ENCODE measurements at regions not wholly inside any gene's neighbourhood (a gene's known extent, or its start where the extent isn't known, plus 50 kb on each side); places are given as distances from the start of the nearest gene placed in this dataset.

- H3K4me3 ChIP-seq (ENCODE audit: low read depth, low read length), result no peak overlapping the region
- POLR2A ChIA-PET, result no interaction called here
- CTCF ChIA-PET, result interaction anchor here (0.6 to 0.7 kb wide), 3 partner anchors 32 to 272 kb away, joined by 3 to 4 read pairs (median 3); no protein-coding TSS in a partner anchor
- H3K36me3 ChIP-seq (ENCODE audit: control insufficient read depth in 2 of 2, insufficient read depth in 1 of 2, low read length in 2 of 2), result no peaks in the 10 kb centered on the region
- H3K9me3 ChIP-seq (ENCODE audit: control insufficient read depth, insufficient read depth, low read depth, low read length), result no peaks in the 10 kb centered on the region
- TF ChIP-seq ATF2 (tag by site-specific recombination; IDR thresholded peaks at IDR 0.05; ENCODE audit: low read depth), result no peak
- TF ChIP-seq ZNF629 (tag by site-specific recombination; IDR thresholded peaks at IDR 0.05), result no peak
- no peak for TF ChIP-seq ZNF768 (tag by site-specific recombination; IDR thresholded peaks at IDR 0.05)
- TF ChIP-seq ZNF571 (tag by site-specific recombination; IDR thresholded peaks at IDR 0.05), result no peak
- TF ChIP-seq KLF9 (tag by site-specific recombination; IDR thresholded peaks at IDR 0.05; ENCODE audit: low read depth), result no peak
- no peak for TF ChIP-seq ZNF155 (tag by site-specific recombination; IDR thresholded peaks at IDR 0.05)
- no peak for TF ChIP-seq SP7 (tag by site-specific recombination; IDR thresholded peaks at IDR 0.05)
- TF ChIP-seq ZNF138 (tag by site-specific recombination; IDR thresholded peaks at IDR 0.05; ENCODE audit: borderline replicate concordance), result no peak
- TF ChIP-seq ZSCAN4 (tag by site-specific recombination; IDR thresholded peaks at IDR 0.05), result no peak
- TF ChIP-seq ZNF513 (tag by site-specific recombination; IDR thresholded peaks at IDR 0.05), result no peak
- no peak for TF ChIP-seq FEZF1 (tag by site-specific recombination; IDR thresholded peaks at IDR 0.05)
- no peaks in the 10 kb centered on the region for H3K4me1 ChIP-seq (ENCODE audit: control insufficient read depth, insufficient read depth, low read length)
- H3K27ac ChIP-seq (ENCODE audit: extremely low read depth, low read depth, low read length), result no peak overlapping the region
Observed at GRCh38 chr4:53937327-53937726, 127.1 kb downstream of the CHIC2 start.

GRCh38 chr4:53935780-53936179 is 128.6 kb downstream of the CHIC2 start:
- Histone ChIP-seq H3K4me3 (ENCODE audit: low read depth, low read length) (no peak overlapping the region), H3K27ac (ENCODE audit: extremely low read depth, low read depth, low read length) (no peak overlapping the region), H3K36me3 (ENCODE audit: control insufficient read depth in 2 of 2, insufficient read depth in 1 of 2, low read length in 2 of 2) (no peaks in the 10 kb centered on the region), H3K4me1 (ENCODE audit: control insufficient read depth, insufficient read depth, low read length) (no peaks in the 10 kb centered on the region), H3K9me3 (ENCODE audit: control insufficient read depth, insufficient read depth, low read depth, low read length) (no peaks in the 10 kb centered on the region)
- ChIA-PET POLR2A (no interaction called here), CTCF (interaction anchor here (1.3 kb wide), 1 partner anchor 27 kb away, joined by 5 read pairs; no protein-coding TSS in a partner anchor)
- TF ChIP-seq ZSCAN30 (tag by site-specific recombination; IDR thresholded peaks at IDR 0.05) (no peak), ZNF292 (tag by site-specific recombination; IDR thresholded peaks at IDR 0.05; ENCODE audit: borderline replicate concordance, low read depth) (no peak), MEIS1 (CRISPR knock-in tag; IDR thresholded peaks at IDR 0.05; ENCODE audit: borderline replicate concordance) (no peak), ZNF266 (tag by site-specific recombination; IDR thresholded peaks at IDR 0.05; ENCODE audit: low read depth) (no peak)

- POLR2A ChIA-PET, result no interaction called here
- CTCF ChIA-PET, result interaction anchor here (0.6 to 5.0 kb wide), 4 partner anchors 25 to 284 kb away, joined by 3 to 62 read pairs (median 3); no protein-coding TSS in a partner anchor
- Histone ChIP-seq H3K36me3 (ENCODE audit: control insufficient read depth in 2 of 2, insufficient read depth in 1 of 2, low read length in 2 of 2) (no peaks in the 10 kb centered on the region), H3K9me3 (ENCODE audit: control insufficient read depth, insufficient read depth, low read depth, low read length) (no peaks in the 10 kb centered on the region), H3K4me1 (ENCODE audit: control insufficient read depth, insufficient read depth, low read length) (no peaks in the 10 kb centered on the region), H3K27ac (ENCODE audit: extremely low read depth, low read depth, low read length) (no peak overlapping the region), H3K4me3 (ENCODE audit: low read depth, low read length) (no peak overlapping the region)
- TF ChIP-seq ZNF791 (tag by site-specific recombination; IDR thresholded peaks at IDR 0.05), result no peak
- no peak for TF ChIP-seq ZNF169 (tag by site-specific recombination; IDR thresholded peaks at IDR 0.05)
- TF ChIP-seq ZNF692 (tag by site-specific recombination; IDR thresholded peaks at IDR 0.05), result no peak
- TF ChIP-seq ZNF830 (tag by site-specific recombination; IDR thresholded peaks at IDR 0.05; ENCODE audit: low read depth), result no peak
- TF ChIP-seq GLIS1 (tag by site-specific recombination; IDR thresholded peaks at IDR 0.05), result no peak
- no peak for TF ChIP-seq ZNF155 (tag by site-specific recombination; IDR thresholded peaks at IDR 0.05)
- TF ChIP-seq ZNF2 (tag by site-specific recombination; IDR thresholded peaks at IDR 0.05), result no peak
- TF ChIP-seq ZNF510 (tag by site-specific recombination; IDR thresholded peaks at IDR 0.05; ENCODE audit: insufficient replicate concordance), result no peak
- no peak for TF ChIP-seq ZNF585B (tag by site-specific recombination; IDR thresholded peaks at IDR 0.05)
- no peak for TF ChIP-seq ZNF311 (tag by site-specific recombination; IDR thresholded peaks at IDR 0.05; ENCODE audit: borderline replicate concordance)
- TF ChIP-seq ZNF707 (tag by site-specific recombination; IDR thresholded peaks at IDR 0.05), result no peak
- TF ChIP-seq ZSCAN30 (tag by site-specific recombination; IDR thresholded peaks at IDR 0.05), result no peak
- TF ChIP-seq RBAK (tag by site-specific recombination; IDR thresholded peaks at IDR 0.05), result no peak
- no peak for TF ChIP-seq ZNF175 (tag by site-specific recombination; IDR thresholded peaks at IDR 0.05)
Observed at GRCh38 chr4:53932796-53933610, 131.4 kb downstream of the CHIC2 start.
